ENCODE measurements at regions not wholly inside any gene's neighbourhood (a gene's known extent, or its start where the extent isn't known, plus 50 kb on each side); places are given as distances from the start of the nearest gene placed in this dataset.
A peak's percentile ranks its signal among the peaks of the same experiment; 100 is the strongest.

DNA sequence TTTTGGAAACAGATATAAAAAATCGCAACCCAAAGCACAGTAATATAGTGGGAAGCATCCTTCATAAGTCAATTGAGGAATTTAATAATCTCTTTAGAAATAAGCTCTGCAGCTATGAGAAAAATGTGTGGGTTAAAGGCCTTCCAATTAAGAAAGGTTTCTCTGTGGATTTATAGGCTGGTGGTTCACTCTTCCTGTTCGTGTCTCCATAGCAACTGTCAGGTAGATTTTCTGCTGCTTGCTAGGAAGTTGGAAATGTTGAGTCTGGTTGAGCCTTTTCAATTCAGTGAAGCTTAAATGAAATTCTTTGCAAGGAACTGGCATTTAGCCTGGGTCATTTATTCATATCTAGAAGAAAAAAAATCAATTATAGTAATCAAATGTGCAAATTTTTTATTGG, 652.8 kb upstream of the CELF2 start:
- no peak for DNase-seq

DNA sequence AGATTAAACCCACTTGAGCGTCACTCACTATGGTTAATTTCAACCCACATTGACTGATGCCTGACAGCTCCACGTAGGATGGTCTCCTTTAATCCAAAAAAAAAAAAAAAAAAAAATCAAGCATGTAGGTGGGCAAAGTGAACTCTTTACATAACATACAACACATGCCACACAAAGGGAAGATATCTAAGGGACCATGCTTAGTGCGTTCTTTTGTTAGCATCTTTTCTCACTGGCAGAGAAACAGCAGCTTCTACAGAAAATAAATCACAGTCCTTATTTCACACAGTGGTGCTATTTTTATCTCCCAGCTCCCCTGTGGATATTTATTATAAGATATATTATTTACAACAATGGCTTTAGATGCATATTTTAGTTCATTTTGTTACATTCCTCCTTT, 652.0 kb upstream of the CELF2 start:
- DNase-seq: no peak

DNA sequence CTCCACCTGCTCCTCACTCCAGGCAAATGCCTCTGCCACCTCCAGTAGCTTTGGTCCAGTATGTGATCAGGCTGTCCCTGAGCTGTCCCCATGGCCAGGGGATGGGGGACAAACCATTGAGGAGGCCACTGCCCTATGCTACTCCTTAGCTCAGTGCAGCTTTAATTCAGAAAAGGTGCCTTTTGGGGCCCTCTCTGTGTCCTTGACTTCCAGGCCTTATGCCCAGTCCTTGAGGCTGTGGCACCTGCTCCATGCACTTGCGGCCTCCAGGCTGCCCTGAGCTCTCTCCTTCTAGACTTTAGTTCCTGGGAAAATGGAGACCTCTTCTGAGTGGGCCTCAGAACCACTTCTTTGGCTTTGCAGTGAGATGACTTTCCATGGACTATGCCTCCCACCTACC, 650.8 kb upstream of the CELF2 start:
- no peak for DNase-seq

DNA sequence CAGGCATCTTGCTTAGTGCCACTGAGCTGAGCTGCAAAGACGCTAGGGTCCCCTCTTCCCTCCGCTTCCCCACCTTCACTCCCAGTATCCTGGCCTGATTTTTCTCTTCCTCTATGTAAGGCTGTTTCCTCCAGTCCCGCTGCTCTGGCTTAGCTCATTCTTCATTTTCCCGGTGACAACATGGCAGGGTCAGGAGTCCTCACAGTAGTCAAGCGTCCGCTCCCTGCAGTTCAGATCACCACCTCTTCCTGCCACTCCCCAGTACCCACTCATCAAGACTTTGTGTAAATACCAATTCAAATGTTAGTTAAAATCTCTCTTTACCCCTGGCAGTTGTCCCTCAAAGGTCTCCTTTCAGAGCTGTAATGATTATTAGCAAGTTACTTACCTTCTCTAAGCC, 650.4 kb upstream of the CELF2 start:
- DNase-seq: no peak

DNA sequence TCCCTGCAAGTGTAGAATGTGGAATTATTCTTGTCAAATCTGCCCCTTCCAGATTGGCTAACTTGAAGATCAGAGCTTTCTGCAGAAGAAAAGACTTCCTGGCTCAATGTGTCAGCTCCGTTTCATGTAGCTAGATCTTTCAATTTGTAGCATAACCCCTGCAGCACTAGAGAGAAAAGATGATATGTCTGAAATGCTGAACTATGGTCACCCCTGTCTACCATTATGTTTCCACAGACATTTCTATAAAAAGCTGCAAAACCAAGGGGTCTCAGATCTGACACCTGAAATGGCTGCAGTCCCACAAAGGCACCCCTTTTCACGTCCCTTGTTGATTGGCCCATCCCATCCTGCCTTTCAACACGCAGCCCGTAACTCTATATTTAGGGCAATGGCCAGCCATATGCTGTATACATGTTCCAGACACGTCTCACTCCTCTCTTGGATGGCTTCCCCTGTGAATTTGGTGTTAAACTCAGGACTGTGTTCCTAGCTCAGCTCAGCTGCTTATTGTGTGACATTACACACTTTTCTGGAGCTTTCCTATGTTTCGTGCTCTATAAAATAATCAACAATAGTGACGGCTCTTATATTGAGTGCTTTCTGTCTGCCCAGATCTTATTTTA, 648.6 kb upstream of the CELF2 start:
- no peak for DNase-seq

DNA sequence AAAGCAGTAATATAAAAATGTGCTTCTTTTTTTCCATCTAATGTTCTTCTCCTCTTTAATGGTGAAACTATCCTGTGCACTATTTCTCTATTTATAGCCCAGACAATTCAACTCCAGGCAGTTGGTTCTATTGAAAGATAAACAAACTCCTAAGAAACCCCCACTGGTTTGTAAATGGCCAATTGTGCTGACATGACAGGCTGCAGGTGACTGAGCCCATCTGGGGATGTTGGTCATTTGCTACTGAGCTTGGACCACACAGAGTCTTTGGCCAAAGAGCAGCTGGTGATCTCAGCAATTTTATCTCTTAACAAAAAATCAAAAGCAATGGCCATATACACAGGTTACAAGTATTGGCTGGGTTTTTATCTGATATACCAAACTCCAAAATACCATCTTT, 631.8 kb upstream of the CELF2 start:
- DNase-seq: no peak

DNA sequence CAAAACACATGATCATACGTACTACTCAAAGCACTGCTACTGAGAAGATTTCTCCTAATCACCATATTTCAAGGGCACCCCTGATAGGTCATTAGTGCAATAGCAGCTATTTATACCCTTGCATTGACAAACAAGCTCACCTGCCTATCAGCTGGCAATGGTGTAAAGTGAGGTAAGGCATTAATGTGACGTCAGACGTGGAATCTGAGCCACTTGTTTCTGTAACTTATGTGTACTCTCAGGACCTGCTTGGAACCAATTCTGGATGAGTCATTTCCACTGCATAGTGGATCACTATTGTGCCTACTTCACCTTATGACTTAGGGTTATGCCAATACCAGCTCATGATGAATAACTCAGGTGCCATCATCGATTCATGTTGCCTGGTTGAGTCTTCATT, 628.5 kb upstream of the CELF2 start:
- no peak for DNase-seq

DNA sequence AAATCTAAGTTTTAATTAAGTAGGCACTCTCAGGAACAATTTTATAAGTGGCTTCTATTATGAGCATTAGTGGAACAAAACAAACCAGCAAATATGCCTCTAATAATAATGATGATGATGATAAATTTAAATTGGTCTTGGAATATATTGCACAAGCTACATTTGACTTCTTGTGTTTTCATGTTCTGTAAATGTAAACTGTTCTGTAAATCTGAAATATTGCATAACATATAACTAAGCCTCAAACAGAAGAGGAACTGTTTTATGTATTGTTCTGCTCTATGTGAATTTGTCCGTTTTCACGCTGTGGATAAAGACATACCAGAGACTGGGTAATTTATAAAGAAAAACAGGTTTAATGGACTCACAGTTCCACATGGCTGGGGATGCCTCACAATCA, 625.2 kb upstream of the CELF2 start:
- DNase-seq: no peak

DNA sequence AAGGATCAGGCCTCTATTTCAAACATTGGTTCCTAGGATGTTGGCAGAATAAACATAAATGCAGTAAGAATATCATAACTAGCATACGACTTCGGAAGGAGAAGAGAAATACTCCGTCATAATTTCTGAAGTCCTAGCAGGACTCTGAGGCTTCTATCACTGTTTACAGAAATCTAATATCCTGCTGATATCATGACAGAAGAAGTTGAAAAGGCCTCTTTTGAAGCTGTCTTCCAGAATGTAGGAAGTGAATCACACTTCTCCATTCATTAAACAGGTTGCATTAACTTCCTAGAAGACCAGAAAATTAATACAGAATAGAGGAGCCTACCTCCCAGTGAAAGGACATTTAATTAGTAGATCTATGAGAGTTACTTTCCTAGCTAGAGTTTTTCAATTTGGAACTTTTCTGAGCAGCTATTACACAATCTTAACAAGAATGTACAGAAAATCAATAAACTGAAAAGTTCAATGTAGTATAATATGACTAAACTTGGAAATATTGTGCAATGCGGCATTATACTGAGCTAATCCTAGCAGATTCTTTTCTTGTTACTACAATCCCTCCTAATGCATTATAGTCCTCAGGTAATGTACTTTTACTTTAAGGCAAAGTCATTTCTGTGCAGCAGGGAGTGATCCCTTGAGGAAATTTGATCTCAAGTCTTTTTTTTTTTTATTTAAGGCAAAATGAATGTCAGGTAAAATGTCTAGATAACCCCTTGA, 622.6 kb upstream of the CELF2 start:
- no peak for DNase-seq

DNA sequence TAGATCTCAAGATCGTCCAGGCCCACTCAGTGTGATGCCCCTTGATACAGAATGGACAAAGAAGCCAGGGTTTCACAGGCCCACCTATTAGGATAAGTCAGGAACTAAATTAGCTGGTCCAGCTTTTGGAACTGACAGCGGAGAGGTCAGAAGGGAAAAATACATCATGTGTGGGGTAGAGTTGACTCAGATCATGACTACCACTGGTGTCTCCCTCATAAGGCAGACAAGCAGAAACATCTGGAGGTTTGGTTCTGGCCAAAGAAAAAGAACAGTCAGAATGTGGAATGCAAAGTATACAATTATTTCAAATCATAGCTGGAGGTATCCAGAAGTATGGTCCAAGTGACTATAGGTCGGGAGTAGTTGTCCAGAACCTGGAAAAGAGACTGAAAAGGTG, 621.1 kb upstream of the CELF2 start:
- DNase-seq: no peak

DNA sequence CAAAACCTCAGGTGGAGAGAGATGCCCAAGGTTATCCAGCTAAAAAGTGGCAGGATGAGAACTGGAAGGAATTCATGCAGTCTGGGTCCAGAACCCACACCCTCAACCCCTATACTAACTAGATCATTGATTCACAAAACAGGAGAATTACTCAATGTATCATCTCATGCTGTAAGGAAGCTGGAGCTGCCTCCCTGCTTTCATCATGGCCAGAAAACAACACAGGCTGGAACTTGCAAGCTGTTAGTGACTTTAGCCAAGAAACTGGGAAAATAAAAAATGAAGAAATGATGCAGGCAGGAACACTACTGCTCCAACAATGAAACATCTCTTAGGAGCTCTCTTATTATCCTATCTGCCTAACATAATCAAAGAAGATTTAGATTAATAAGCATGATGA, 619.8 kb upstream of the CELF2 start:
- no peak for DNase-seq

DNA sequence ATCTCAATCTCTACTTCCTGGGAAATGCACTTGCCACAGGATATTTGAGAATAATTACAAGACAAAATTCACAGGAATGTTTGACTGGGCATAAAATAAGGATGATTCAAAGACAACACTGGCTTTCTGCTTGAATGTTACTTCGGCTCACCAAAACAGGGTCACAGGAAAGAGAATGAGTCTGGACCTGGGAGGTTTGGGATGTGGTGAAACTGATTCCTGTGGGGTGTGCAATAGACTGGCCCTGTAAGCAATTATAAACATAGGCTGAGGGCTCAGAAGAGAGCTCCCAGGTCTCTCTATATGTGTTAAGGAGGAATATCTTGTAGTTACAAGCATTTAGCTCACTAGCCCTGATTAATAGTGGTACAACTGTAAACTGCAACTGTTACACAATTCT, 613.9 kb upstream of the CELF2 start:
- DNase-seq: no peak

DNA sequence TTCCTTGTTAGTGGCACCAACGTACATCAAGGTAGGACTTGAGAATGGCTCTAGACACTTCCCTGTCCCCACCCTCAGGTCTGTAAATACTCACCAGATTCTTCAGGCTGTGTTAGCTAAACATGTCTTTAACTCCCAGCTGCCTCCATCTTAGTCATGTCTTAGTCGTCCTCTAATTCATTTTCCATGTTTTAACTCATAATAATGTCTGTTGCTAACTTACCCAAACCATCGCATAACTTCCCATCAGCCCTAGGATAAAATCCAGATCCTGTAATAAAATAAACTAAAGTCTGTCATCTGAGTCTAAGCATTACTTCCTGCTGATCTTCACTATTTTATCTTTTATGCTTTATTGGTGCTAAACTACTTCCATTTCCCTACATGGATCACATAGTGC, 600.0 kb upstream of the CELF2 start:
- DNase-seq: no peak

DNA sequence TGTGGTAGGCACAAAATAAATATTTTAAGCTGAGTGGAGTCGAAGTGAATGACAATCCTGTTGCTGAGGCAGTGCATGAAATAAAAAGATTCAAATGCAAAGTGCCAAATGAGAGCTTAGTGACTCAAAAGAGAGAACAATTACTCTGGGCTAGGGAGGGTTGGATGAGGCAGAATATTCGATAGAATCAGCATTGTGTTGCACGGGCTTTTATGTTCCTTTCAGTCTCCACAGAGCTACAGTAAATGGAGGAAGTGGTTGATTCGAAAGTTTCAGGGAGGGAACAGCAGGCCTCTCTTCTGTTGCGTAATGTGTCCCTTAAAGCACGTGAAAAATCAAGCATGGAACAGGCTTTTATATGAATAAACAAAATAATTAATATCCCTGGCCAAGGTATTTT, 599.3 kb upstream of the CELF2 start:
- DNase-seq: peak; percentile 34

DNA sequence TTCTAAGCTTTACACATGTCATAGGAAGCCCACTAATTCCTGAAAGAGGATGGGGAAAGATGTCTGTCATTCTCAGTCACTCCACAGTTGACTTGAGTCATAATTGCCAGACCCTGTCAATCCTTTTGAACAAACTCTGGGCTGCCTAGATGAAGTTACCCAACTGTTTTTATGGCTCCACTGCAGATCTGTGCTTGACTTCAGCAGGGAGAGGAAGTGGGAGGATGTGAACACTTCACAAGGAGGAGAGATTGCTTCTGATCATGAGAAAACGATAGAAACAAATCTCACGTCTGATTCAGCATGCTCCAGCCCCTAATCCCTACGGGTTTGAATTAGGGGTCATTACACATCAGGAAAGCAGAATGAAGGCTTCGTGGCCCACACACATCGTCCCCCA, 596.6 kb upstream of the CELF2 start:
- DNase-seq: no peak

DNA sequence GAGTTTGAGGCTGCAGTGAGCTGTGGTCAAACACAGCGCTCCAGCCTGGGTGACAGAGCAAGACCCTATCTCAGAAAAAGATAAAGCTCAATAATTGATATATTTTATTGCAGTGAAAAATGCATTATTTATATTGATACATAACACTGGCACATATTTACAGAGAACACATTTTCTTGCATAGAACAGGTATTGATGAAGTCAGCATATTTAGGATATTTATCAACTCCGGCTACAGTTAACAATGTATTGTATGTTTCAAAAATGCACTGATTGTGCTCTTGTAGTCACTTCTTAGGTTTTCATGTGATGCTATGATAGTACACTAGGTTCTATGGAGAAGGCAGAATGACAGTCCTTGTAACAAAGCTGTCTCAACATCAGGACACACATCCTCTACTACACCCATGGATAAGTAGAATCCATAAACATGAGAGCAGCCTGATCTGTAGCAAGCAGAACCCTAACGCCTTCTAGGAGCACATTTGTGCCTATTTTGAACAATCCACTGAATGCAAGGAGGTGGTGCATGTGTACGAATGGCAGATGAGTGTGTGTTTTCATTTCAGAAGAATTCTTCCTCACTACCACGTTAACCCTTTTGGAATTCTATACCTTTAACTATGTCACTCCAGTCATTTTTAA, 586.1 kb upstream of the CELF2 start:
- no peak for DNase-seq

DNA sequence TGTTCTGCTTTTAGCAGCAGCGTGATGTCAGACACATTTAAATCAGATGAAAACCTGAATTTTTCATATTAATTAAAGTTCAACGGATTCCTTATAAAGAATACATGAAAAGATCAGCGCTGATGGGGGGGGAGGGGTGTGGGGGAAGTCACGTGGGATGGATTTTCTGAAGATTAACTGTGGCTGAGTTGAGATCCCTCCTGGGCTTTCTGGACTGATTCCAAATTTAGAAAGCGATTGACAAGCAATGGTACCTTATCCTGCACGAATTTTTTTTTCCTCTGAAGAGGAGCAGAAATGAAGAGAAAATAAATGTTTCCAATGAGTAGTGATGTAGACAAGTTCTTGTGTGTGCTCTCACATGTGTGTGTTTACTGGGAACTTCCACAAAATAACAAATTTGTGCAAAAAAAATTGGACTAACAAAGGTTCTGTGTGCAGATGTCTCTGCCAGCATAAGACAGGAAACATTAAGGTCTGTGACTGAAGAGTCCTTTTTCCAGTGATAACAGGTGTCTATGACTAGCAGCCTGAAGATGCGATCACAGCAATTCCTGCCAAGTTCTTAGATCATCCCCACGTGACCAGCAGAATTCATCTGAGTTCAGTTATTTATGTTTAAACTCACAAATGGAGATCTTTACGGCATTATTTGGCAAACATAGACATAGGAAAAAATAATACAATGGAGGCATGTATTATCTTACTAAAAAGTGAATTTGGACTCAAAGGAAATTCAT, 585.2 kb upstream of the CELF2 start:
- DNase-seq: no peak

DNA sequence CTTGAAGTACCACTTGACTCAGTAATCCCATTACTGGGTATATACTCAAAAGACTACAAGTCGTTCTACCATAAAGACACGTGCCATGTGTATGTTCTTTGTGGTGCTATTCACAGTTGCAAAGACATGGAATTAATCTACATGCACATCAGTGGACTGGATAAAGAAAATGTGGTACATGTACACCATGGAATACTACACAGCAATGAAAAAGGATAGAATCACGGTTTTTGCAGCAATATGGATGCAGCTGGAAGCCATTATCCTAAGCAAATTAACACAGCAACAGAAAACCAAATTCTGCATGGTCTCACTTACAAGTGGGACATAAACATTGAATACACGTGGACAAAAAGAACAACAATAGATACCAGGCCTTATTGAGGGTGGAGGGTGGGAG, 583.4 kb upstream of the CELF2 start:
- no peak for DNase-seq

DNA sequence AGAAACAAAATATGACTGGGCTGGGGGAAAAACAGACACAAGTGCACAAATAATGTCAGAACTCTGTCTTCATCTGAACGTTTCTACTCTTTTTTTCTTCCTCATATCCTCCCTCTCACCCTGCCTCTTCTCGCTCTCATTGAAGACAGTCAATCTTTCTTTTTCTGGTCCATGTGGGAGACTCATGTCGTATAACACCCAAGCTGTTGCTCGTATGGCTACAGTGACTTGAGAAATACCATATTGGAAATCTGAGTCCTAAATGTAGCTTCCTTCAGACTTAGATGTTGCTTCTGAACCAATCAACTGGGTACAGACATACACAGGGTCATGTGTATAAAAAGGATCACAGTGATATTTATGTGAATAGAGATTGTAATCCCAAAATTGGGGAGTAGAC, 579.8 kb upstream of the CELF2 start:
- no peak for DNase-seq

DNA sequence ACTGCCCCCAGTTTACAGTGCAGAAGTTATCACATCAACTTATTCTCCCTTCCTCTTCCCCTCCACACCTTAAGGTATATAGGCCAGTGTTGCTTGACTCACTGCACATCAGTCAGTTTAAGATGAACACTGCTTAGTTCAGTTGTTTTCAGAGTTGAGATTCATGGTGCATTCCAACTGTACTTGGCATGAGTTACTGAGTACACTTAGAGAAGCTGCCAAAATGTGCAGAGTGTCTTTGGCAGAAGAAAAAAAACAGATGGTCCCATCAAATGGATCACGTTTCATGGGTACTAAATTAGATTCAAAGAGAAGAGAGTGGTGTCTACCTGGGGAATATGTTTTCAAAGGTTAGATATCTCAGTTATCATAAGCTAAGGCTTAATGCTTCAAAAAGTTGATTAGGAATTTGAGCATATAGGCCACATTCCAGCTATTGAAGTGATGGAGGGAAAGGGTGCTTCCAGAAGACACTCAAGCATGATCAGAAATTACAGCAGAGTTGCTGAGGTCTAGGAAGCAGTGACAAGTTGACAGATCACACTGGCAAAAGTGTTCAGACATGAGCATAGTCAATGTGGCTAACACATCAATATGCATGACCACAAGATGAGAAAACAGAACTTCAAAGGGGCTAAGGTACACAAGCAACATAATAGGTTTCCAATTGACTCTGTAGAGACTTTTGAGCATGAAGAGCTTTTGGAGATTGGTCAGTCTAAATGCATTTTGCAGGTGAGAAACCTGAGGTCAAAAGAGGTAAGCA, 579.2 kb upstream of the CELF2 start:
- no peak for DNase-seq

DNA sequence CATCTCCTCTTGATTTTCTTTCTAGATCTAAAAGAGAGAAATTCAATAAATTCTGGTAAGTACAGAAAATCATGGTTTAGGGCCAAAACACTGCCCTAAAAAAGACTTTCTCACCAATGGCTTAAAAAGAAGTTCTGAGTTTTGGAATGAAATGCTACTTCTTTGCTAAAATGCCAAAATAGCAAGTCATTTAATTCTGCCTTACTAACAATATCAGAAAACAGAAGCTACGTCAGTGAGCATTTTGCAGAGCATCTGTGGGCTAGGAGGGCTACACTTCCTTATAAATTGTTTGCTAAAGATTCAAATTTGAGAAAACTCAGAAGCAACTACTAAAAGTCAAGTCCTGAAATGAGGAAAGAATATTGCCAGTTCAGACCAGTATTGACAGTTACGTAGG, 560.8 kb upstream of the CELF2 start:
- DNase-seq: no peak

DNA sequence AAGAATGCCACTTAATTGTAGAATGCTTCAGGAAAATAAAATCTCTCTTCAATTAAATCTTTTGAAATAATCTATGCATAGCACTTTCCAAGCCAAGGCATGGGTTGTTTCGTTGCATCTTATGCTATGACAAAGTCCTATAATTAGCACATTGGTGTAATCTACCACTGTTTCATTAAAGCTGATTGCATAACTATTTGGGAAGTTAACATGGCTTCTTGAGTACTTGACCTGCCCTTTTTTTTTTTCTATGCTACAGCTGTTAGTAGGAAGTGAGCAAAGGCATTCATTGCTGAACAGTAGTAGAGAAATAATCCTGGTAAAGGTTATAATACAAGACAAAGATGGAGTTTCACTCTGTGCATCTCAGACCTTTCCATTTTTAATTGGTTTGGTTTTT, 557.2 kb upstream of the CELF2 start:
- DNase-seq: no peak
